ENCODE measurements at regions not wholly inside any gene's neighbourhood (a gene's known extent, or its start where the extent isn't known, plus 50 kb on each side); places are given as distances from the start of the nearest gene placed in this dataset.
"Not testable (repeated sequence)": the region's sequence is repeated elsewhere in the genome, so short reads cannot be mapped to it uniquely, and the experiment has no call there.

GRCh38 chr2:54040685-54041084 is 69.9 kb upstream of the PSME4 start:
- H3K4me3 ChIP-seq (replicated peaks; ENCODE audit: low read depth, low read length) = no peak overlapping the region
- no peak for DNase-seq (ENCODE audit: extremely low read depth, low read depth)
- no peak for TF ChIP-seq CTCF (IDR thresholded peaks at IDR 0.05; ENCODE audit: low read depth, low read length, missing control alignments)

DNA sequence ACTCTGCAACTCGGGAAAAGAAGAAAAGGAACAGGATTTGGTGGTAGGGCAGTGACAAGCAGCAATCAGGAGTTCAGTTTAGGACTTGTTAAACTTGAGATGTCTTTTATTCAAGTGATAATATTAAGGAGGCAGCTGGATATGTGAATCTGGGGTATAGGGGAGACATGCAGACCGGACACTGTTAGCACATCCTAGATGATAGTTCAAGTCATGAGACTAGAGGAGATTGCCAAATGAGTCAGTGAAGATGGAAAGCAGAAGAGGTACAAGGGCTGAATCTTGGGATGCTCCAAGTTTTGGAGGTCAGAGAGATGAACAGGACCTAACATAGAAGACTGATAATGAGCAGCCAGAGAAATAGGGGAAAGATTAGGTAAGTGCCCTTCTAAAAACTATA is 69.5 kb upstream of the PSME4 start:
- H3K4me3 ChIP-seq (replicated peaks; ENCODE audit: low read depth, low read length) = no peak overlapping the region
- TF ChIP-seq CTCF (IDR thresholded peaks at IDR 0.05; ENCODE audit: low read depth, low read length, missing control alignments) = no peak
- no peak for DNase-seq (ENCODE audit: extremely low read depth, low read depth)

- H3K4me3 ChIP-seq (replicated peaks; ENCODE audit: low read depth, low read length) = no peak overlapping the region
- TF ChIP-seq CTCF (IDR thresholded peaks at IDR 0.05; ENCODE audit: low read depth, low read length, missing control alignments) = no peak
- DNase-seq (ENCODE audit: extremely low read depth, low read depth) = no peak
These were observed 68.0 kb upstream of the PSME4 start for GRCh38 chr2:54038835-54039234.

GRCh38 chr2:54031288-54031687 is 60.5 kb upstream of the PSME4 start:
- not testable (repeated sequence) for H3K4me3 ChIP-seq (replicated peaks; ENCODE audit: low read depth, low read length); DNase-seq (ENCODE audit: extremely low read depth, low read depth)

DNA sequence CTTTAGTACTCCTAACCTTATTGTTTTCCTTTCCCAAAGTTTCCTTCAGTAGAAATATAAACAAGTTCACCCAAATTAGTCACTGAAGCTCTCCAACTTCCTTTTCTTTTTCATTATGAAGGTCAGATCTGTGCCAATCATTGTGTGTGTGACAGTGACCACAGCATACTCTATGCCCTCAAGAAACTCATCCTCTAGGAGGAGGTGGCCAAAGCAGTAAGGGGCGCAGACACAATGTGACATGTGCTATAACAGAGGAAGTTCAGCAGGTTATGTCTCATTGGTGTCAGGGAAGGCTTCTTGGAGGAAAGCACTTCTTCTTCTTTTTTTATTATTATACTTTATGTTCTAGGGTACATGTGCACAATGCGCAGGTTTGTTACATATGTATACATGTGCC is 60.0 kb upstream of the PSME4 start:
- TF ChIP-seq CTCF (IDR thresholded peaks at IDR 0.05; ENCODE audit: low read depth, low read length, missing control alignments) = no peak
- no peak for DNase-seq (ENCODE audit: extremely low read depth, low read depth)
- no peak overlapping the region for H3K4me3 ChIP-seq (replicated peaks; ENCODE audit: low read depth, low read length)

DNA sequence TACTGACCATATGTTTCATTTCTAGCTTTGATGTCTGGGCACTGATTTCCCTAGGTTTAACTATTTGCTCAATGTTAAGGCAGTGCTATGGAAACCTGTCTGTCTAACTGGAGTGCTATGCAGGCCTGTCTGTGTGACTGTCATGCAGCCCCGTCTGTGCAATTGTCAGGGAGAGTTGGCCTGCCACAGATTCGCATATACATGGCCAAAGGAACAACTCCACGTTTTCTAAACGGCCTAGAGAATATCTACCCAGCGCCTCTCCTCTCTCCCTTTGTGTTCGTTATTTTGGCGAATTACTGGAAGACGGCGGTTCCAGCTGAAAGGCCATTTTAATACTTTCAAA is 59.6 kb upstream of the PSME4 start:
- DNase-seq (ENCODE audit: extremely low read depth, low read depth) = no peak
- H3K4me3 ChIP-seq (replicated peaks; ENCODE audit: low read depth, low read length) = no peak overlapping the region
- no peak for TF ChIP-seq CTCF (IDR thresholded peaks at IDR 0.05; ENCODE audit: low read depth, low read length, missing control alignments)

DNA sequence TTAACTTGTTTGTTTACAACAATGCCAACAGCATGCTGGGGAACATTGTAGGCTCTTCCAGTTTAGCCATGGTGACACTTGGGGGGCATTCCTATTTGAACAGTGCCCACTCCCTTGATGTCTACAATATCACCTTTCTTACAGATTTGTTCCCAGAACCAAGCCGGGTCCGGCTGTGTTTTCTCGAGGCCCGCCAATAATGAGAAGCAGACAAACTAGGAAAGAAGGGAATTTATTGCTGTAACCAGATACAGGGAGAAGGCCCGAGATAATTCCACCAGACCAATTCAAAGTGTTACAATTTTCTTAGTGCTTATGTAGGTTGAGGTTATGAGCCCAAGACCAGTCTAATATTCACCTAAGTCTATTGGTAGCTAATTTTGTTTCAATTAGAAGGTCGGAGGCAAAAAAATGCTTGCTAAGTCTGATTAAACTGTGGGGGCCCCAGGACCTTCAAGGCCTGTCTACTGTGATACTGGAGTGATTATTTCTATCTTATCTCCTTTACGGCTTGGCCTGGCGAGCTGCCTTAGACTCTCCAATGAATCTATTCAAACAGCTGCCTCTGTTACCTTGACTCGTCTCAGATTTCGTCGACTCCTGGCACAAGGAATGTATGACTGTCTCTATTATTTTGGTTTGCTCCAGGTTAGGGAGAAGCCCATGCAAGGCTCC is 59.1 kb upstream of the PSME4 start:
- TF ChIP-seq CTCF (IDR thresholded peaks at IDR 0.05; ENCODE audit: low read depth, low read length, missing control alignments) = no peak
- no peak overlapping the region for H3K4me3 ChIP-seq (replicated peaks; ENCODE audit: low read depth, low read length)
- no peak for DNase-seq (ENCODE audit: extremely low read depth, low read depth)

DNA sequence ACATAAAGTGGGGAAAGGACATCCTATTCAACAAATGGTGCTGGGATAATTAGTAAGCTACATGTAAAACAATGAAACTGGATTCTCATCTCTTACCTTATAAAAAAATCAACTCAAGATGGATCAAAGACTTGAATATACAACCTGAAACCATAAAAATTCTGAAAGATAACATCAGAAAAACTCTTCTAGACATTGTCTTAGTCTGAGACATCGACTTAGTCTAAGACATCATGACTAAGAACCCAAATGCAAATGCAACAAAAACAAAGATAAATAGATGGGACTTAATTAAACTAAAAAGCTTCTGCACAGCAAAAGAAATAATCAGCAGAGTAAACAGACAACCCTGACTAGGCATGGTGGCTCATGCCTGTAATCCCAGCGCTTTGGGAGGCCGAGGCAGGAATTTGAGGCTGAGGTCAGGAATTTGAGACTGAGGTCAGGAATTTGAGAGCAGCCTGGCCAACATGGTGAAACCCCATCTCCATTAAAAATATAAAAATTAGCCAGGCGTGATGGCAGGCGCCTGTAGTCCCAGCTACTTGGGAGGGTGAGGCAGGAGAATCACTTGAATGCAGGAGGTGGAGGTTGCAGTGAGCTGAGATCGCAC is 54.8 kb upstream of the PSME4 start:
- DNase-seq (ENCODE audit: extremely low read depth, low read depth); H3K4me3 ChIP-seq (replicated peaks; ENCODE audit: low read depth, low read length): not testable (repeated sequence)
